ENCODE measurements at regions not wholly inside any gene's neighbourhood (a gene's known extent, or its start where the extent isn't known, plus 50 kb on each side); places are given as distances from the start of the nearest gene placed in this dataset.

- no peak for TF ChIP-seq POLR2AphosphoS5 (IDR thresholded peaks at IDR 0.05; ENCODE audit: low read depth, low read length)
- no peak for TF ChIP-seq ZFX (IDR thresholded peaks at IDR 0.05)
- TF ChIP-seq, protein P1, sequence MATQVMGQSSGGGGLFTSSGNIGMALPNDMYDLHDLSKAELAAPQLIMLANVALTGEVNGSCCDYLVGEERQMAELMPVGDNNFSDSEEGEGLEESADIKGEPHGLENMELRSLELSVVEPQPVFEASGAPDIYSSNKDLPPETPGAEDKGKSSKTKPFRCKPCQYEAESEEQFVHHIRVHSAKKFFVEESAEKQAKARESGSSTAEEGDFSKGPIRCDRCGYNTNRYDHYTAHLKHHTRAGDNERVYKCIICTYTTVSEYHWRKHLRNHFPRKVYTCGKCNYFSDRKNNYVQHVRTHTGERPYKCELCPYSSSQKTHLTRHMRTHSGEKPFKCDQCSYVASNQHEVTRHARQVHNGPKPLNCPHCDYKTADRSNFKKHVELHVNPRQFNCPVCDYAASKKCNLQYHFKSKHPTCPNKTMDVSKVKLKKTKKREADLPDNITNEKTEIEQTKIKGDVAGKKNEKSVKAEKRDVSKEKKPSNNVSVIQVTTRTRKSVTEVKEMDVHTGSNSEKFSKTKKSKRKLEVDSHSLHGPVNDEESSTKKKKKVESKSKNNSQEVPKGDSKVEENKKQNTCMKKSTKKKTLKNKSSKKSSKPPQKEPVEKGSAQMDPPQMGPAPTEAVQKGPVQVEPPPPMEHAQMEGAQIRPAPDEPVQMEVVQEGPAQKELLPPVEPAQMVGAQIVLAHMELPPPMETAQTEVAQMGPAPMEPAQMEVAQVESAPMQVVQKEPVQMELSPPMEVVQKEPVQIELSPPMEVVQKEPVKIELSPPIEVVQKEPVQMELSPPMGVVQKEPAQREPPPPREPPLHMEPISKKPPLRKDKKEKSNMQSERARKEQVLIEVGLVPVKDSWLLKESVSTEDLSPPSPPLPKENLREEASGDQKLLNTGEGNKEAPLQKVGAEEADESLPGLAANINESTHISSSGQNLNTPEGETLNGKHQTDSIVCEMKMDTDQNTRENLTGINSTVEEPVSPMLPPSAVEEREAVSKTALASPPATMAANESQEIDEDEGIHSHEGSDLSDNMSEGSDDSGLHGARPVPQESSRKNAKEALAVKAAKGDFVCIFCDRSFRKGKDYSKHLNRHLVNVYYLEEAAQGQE (IDR thresholded peaks at IDR 0.05; ENCODE audit: low read depth) = no peak
- TF ChIP-seq CTCF (IDR thresholded peaks at IDR 0.05 in 2 of 3, conservative IDR thresholded peaks at IDR 0.05 in 1 of 3; ENCODE audit: borderline replicate concordance in 1 of 3, insufficient read depth in 1 of 3, low read depth in 2 of 3, low read length in 2 of 3) = no peak
- no peak for TF ChIP-seq POLR2A (IDR thresholded peaks at IDR 0.05; ENCODE audit: borderline replicate concordance, extremely low read depth, insufficient read depth, insufficient read length)
- TF ChIP-seq YY1 (IDR thresholded peaks at IDR 0.05; ENCODE audit: extremely low read depth, insufficient replicate concordance, low read depth, low read length) = no peak
- no peak for TF ChIP-seq SP1 (IDR thresholded peaks at IDR 0.05; ENCODE audit: low read depth)
- TF ChIP-seq RAD21 (IDR thresholded peaks at IDR 0.05; ENCODE audit: low read depth) = no peak
- no peak for TF ChIP-seq CEBPB (IDR thresholded peaks at IDR 0.05; ENCODE audit: low read depth)
- no peak for TF ChIP-seq TCF7L2 (IDR thresholded peaks at IDR 0.05; ENCODE audit: borderline replicate concordance, extremely low read depth, insufficient read depth, insufficient read length)
- TF ChIP-seq SRF (IDR thresholded peaks at IDR 0.05; ENCODE audit: low read depth) = no peak
- TF ChIP-seq EGR1 (IDR thresholded peaks at IDR 0.05; ENCODE audit: low read depth) = no peak
- TF ChIP-seq ZNF274 (IDR thresholded peaks at IDR 0.05; ENCODE audit: low read depth, low read length) = no peak
- TF ChIP-seq JUND (IDR thresholded peaks at IDR 0.05) = no peak
These were observed 103.9 kb upstream of the MAGEB2 start for GRCh38 chrX:30111431-30111830.

Data from HCT116 (cell line).